K562 (cell line): ENCODE measurements at regions not wholly inside any gene's neighbourhood (a gene's known extent, or its start where the extent isn't known, plus 50 kb on each side); places are given as distances from the start of the nearest gene placed in this dataset.

ENCODE experiments used
- ARID3A ChIP-seq: IDR thresholded peaks from 2 replicates; pipeline ENCODE4 v1.6.1; 2012; ENCODE audit warnings: low read depth, low read length, improper control_type of control experiment, borderline replicate concordance
- ATF3 ChIP-seq, 2 experiments: fragments of 450-650 bp in 1 of 2; sonication (generic) in 1 of 2; formaldehyde crosslinking in 1 of 2; IDR thresholded peaks in 1 of 2; conservative IDR thresholded peaks in 1 of 2; 2 replicates each; pipeline versions ENCODE4 v1.6.1 to v1.8.1; 2016 to 2023; ENCODE audit warnings: mild to moderate bottlenecking in 2 of 2, moderate library complexity in 2 of 2, inconsistent platforms in 1 of 2, missing genetic modification reagents in 1 of 2
- ATF4 ChIP-seq: fragments of 450-650 bp; formaldehyde crosslinking; IDR thresholded peaks from 2 replicates; pipeline ENCODE4 v1.4.0; 2022; ENCODE audit warnings: mild to moderate bottlenecking, moderate library complexity
- ILF3 ChIP-seq: fragments of 450-650 bp; IDR thresholded peaks from 2 replicates; pipeline ENCODE4 v1.6.1; 2018; ENCODE audit warnings: antibody characterized with exemption, mild to moderate bottlenecking, moderate library complexity, borderline replicate concordance
- NR4A1 ChIP-seq, 2 experiments: fragments of 250-450 bp in 1 of 2; fragments of 450-650 bp in 1 of 2; sonication (Bioruptor Pico) in 1 of 2; IDR thresholded peaks; 2 replicates each; pipeline versions ENCODE4 v1.4.0 to v1.6.1; 2016 to 2020; ENCODE audit warnings: mild to moderate bottlenecking in 2 of 2, missing compliant biosample characterization in 1 of 2, missing genetic modification characterization in 1 of 2, moderate library complexity in 1 of 2
- SFPQ ChIP-seq: fragments of 200-400 bp; formaldehyde crosslinking; IDR thresholded peaks from 2 replicates; pipeline ENCODE4 v1.6.1; 2017; ENCODE audit warnings: mild to moderate bottlenecking, low read depth, low read length, moderate library complexity
- STAT5A ChIP-seq: IDR thresholded peaks from 2 replicates; pipeline ENCODE4 v1.6.1; 2012; ENCODE audit warnings: low read length, inconsistent platforms, borderline replicate concordance
- TARDBP ChIP-seq: fragments of 450-650 bp; IDR thresholded peaks from 2 replicates; pipeline ENCODE4 v1.6.1; 2016
- ZNF133 ChIP-seq: fragments of 250-450 bp; sonication (Bioruptor Pico); IDR thresholded peaks from 2 replicates; pipeline ENCODE4 v1.4.0; 2020; ENCODE audit warnings: mild to moderate bottlenecking
- ZNF280B ChIP-seq: fragments of 250-450 bp; sonication (Bioruptor Pico); IDR thresholded peaks from 2 replicates; pipeline ENCODE4 v1.5.1; 2021; ENCODE audit warnings: mild to moderate bottlenecking
- ZNF324 ChIP-seq: fragments of 250-450 bp; sonication (Bioruptor Pico); IDR thresholded peaks from 2 replicates; pipeline ENCODE4 v1.4.0; 2020; ENCODE audit warnings: mild to moderate bottlenecking
- ZNF589 ChIP-seq: fragments of 200-800 bp; sonication (Bioruptor generic); IDR thresholded peaks from 2 replicates; pipeline ENCODE4 v1.6.1; 2016; ENCODE audit warnings: low read depth, missing genetic modification characterization, missing compliant biosample characterization
- ZNF592 ChIP-seq: fragments of 450-650 bp; IDR thresholded peaks from 2 replicates; pipeline ENCODE4 v1.6.1; 2017; ENCODE audit warnings: antibody characterized with exemption, mild to moderate bottlenecking

- TF ChIP-seq ZNF589 (CRISPR knock-in tag) (peak; percentile 100), ZNF592 (peak; percentile 74), TARDBP (peak; percentile 100), ZNF133 (CRISPR knock-in tag) (peak; percentile 92; the same call in 1 of the 2 replicates), ATF3 (IDR thresholded peaks at IDR 0.05) (peak; percentile 59; the same call in 1 of the 2 replicates), ATF3 (CRISPR knock-in tag; conservative IDR thresholded peaks at IDR 0.05) (peak; percentile 85), NR4A1 (CRISPR knock-in tag; IDR thresholded peaks at IDR 0.05) (peak; percentile 99), NR4A1 (tag; IDR thresholded peaks at IDR 0.05) (peak; percentile 99), STAT5A (peak; percentile 100), ARID3A (0 out of 2 replicates have a peak, but pooled peaks have one; percentile 40), ILF3 (peak; percentile 97), ATF4 (CRISPR knock-in tag) (peak; percentile 95), SFPQ (no peak), ZNF324 (CRISPR knock-in tag) (peak; percentile 84), ZNF280B (no peak)
These were observed 101.3 kb upstream of the LARP1 start (continued) for GRCh38 chr5:154653764-154654485.
